ENCODE measurements at regions not wholly inside any gene's neighbourhood (a gene's known extent, or its start where the extent isn't known, plus 50 kb on each side); places are given as distances from the start of the nearest gene placed in this dataset.
"Not testable (repeated sequence)": the region's sequence is repeated elsewhere in the genome, so short reads cannot be mapped to it uniquely, and the experiment has no call there.

DNA sequence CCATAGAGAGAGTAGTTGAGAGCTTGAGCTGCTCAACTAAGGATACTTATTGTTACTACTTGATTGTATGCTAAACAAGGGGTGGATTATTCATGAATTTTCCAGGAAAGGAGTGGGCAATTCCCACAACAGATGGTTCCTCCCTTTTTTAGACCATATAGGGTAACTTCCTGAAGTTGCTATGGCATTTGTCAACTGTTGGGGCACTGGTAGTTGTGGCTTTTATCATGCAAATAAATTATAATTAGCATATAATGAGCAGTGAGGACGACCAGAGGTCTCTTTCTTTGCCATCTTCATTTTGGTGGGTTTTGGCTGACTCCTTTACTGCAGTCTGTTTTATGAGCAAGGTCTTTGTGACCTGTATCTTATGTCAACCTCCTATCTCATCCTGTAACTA is 1403.5 kb upstream of the PABPC4L start:
- DNase-seq = no peak

DNA sequence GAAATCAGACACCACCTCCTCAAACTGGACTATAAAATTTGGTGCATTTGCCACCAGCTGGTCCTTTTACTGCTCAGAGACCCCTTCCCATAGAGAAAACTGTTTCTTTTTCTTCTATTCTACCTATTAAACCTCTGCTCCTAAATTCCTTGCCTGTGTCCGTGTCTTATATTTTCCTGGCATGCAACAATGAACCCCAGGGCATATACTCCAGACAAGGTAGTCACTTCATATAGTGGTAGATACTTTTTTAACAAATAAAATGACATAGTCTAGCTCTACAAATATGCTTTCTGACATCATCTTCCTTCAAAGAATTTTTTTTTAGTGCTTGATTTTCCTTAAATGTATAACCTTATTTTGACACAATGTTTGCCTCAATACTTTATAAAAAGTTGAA is 1402.9 kb upstream of the PABPC4L start:
- no peak for DNase-seq

DNA sequence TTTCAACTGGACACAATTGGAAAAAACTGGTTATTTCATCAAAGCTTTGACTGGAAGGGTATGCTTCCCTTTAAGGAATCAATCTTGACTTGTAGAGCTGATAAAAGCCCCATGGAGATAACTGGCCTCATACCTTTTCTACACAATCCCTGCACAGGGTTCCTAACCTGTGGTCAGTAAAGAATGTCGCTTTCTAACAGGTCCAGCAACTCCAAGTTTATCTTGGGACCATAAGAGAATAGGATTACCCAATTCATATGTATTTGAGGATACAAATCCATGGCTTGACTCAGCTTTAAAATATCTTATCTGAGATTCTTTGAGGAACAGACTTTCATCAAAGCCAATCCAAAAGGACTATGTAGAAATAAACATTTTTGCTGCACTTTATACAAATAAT is 1399.8 kb upstream of the PABPC4L start:
- no peak for DNase-seq

DNA sequence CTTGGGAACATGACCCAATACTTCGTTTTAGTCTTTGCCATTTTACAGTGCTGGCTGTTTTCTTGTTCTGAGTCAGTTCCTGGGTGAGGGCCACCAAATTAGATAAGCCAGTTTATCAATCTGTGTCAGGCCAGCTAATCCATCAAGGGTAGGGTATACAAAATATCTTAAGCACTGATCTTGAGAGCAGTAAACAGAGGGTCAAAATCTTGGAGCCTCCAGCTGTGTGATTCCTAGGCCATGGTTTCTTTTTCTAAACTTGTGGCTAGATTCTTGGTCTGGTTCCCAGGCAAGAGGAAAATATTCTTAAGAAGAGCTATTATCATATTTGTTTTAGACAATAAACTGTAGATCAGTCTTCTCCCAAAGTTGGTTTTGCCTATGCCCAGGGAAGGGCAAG is 1396.6 kb upstream of the PABPC4L start:
- no peak for DNase-seq

DNA sequence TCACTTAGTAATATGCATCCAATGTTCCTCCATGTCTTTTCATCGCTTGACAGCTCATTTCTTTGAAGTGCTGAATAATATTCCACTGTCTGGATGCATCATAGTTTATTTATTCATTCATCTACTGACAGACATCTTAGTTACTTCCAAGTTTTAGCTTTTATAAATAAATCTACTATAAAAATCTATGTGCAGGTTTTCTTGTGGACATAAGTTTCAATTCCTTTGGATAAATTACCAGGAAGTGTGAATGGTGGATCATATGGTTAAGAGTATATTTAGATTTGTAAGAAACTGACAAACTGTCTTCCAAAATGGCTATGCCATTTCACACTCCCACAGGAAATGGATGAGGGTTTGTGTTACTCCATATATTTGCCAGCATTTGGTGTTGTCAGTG is 1392.9 kb upstream of the PABPC4L start:
- DNase-seq = no peak

DNA sequence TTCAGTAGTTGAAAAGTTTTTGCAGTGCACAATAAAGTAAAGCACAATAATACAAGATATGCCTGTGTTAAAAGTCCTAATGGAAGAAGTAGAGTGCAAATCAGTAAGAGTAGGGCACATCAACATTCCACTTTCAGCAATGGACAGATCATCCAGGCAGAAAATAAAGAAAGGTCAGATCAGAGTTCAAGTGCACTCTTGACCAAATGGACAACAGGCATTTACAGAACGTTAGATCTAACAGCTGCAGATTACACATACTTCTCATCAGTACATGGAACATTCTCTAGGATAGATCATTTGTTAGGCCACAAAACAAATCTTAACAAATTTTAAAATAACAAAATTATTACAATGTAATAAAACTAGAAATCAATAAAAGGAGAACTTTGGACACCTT is 1373.5 kb upstream of the PABPC4L start:
- DNase-seq = no peak

DNA sequence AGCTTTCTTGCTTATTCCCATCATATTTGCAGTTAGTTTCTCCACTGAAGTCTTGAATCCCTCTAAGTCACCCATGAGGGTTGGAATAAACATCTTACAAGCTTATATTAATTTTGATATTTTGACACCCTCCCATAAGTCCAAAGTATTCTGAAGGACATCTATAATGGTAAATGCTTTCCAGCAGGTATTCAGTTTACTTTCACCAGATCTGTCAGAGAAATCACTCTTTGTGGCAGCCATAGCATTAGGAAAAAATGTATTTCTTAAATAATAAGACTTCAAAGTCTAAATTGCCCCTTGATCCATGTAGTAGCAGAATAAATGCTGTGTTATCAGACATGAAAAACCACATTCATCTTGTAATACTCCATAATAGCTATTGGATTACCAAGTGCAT is 1371.7 kb upstream of the PABPC4L start:
- no peak for DNase-seq

DNA sequence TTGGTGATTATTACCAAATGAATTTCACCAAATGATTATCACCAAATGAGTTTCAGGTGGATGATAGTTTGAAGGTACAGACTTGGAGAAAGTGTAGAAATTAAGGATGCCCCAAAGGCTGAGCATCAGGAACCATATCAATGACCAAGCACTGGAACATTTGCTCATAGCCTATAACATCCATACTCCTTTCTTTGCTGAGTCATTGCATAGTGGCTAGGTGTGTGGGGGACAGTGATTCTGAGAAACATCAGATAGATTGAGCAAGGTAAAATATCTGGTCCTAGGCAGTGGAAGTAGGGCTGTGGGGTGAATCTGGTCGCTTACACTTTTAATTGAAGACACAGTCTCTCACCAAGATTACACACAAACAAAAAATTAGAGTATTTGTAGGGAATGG is 1362.5 kb upstream of the PABPC4L start:
- no peak for DNase-seq

DNA sequence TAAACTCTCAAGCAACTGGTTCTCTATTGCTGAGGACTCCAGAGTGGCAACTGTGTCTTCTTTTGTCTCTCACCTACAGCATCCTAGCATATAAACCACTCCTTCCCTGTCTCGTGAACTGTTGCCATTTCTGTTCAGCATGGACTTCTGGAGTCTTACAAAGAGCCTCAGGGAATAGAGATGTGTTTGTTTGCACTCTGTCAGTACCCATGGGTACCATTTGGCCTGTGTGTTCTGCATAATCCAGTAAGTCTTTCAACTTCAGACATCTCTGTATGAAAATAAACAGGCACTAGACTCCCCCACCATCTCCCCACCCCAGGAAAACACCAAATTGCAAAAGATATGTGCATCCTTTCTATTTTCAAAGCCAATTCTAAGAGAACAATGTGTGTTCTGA is 1351.6 kb upstream of the PABPC4L start:
- no peak for DNase-seq

DNA sequence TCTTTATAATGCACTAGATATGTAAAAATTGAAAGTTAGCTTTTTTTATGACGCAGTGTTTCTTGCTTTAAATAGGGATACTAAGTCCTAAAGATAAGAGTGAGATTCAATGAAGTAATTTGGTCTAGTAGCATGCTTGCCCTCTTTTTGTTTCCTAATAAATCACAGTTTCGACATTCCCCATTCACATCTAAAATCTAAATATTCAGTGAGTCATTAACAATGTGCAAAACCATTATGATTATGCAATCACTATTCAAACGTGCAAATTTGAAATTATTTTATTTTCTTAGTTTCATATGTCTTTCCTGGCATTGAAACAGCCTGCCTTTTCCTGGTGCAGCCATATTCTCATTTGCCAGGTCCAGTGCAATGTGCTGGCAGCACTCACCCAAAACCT is 1350.5 kb upstream of the PABPC4L start:
- no peak for DNase-seq

DNA sequence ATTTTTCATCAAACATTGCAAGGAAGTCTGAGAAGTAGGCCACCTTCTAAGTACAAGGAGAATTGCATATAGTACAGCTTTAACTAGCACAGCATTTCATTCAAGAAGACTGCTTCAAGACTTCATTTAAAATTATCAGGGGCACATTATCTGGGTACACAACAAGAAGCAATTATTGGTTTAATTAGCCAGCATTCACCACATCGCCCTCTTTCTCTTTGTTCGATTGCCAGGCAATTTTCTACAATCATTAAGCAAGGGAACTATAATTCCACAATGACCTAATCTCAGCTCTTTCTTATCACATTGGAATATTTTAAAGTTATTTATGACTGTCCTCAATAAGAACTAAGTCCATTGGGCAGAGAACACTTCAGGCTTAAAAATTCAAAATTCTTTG is 1347.1 kb upstream of the PABPC4L start:
- no peak for DNase-seq

DNA sequence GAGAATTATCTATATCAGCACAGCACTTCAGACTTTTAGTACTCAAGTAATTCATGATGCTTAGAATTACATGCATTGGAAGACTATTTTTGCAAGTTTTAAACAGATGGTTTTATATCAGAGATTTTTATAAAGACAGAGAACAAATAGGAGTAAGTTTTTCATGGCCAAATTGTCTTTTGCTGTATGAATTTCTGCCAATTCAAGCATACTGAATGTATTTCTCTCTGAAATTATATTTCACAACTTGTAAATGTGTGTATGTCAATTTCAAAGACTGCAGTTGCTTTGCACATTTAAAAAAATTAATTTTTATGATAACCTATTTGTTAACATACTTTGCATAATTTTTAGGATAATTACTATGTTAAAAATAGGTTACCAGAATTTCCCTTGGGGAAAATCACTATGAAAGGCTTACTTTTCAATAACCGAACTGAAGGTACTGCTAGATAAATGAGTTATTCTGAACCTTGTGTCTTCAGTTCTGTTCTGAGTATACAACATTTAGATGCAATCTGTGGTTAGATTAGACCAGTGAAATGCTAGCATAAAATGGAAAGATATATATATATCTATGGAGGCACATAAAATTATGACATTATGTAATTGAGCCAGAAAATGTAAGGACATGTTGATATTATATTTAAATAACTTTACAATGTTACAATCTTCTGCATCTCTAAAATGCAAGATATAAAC is 1344.2 kb upstream of the PABPC4L start:
- no peak for DNase-seq

DNA sequence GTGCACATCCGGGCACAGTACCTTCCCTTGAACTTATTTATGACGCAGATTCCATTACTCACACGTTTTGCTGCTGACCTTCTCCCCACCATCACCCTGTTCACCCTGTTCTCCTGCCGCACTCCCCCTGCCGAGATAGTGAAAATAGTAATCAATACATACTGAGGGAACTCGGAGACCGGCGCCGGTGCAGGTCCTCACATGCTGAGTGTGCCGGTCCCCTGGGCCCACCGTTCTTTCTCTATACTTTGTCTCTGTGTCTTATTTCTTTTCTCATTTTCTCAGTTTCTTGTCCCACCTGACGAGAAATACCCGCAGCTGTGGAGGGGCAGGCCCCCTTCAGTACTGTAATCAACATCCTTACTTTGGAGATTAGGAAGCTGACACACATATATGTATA is 1337.1 kb upstream of the PABPC4L start:
- DNase-seq = no peak

DNA sequence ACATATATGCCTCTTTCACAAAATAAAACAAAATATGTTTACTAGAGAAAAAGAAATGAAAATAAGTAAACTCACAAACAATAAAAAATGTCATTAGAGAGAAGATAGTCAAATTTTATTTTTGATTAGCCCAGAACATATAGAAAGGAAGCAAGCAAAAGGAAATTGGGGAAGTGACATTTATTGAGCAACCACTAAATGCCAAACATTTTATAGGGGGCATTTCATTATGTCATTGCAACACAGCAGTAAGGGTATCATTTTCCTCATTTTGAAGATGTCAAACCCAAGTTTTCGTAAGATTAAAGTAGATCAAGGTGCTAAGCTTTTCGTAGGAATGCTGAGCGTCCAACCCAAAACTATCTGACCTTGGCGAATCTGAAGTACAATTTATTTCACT is 1331.5 kb upstream of the PABPC4L start:
- DNase-seq = no peak

DNA sequence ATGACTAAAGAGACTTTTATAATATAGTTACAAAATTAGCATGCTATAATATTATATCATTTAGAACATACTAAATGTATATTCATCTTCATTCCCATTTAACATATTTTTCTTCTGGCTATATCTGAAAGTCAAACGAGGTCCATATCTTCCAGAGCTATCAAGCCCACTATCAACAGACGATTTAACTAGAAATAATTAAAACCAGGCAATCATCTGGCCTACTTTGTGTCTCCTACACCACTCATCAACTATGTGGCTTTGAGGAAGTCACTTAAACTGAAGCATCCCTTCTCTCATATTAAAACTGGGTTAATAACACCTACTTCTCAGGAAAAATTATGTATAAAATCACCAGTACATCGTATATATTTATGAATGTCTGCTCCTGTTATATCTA is 1330.5 kb upstream of the PABPC4L start:
- DNase-seq = no peak

DNA sequence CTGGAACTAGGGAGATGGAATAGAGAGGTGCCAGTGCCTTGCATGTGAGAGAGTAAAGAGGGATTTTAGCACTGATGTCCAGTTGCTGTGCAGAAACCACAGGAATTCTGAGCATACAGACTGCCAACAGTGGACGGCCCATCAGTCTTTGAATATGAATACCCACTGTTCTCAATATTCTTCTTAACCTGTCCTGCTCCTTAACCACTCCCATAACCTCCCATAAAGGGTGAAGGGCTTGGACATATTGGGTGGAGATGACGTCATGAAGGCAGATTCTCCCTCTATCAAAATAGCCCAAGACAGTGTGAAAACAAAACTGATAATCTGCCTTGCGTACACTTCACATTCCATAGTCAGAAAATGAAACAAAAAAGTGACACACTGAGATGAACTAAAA is 1313.7 kb upstream of the PABPC4L start:
- no peak for DNase-seq

DNA sequence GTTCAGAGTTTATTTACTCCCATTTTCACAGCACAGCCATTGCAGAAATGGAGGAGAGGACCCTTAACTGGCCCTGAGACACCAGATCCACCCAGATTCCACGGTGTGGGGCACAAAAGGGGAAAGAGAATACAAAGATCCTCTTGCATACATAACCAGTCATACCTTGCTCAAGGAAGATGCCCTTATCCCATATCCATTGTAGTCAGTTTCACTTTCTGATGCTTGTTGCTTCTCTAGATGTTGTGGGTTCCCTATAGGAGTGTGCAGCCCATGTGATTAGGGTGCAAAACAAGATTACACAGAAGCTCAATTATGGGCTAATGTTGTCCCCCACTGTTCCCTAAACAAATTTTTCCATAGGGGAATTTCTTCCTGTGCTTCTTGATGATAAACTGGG is 1309.0 kb upstream of the PABPC4L start:
- DNase-seq = no peak

DNA sequence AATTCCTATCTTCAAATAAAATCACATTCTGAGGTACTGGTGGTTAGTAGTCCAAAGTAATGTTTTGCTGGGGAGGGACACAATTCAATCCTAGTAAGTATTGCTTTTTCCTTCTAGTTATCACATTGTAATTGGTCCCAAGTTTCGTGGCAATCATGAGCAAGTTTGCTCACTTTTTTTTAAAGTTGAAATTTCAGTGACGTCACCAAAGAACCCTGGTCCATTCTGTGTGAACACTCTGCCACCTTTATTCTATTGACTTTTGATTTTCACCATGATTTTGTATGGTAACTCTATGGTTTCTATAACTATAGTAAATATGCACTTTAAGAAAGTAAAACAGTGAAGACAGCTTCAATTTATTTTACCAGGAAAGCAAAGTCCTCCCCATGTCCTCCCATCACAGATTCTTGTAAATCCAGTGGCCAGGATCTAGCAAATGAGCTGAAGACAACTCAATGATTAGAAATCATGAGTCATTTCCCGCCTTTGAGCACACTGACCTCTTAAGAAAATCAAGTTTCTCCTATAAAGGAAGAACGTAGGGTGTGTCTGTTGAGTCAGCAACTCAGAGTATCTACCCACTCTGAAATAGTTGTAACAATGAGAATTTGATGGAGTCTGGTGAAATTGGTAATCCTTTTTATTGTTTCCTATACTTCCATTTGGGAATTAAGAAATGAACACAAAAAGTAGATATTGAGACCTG is 1306.6 kb upstream of the PABPC4L start:
- no peak for DNase-seq

DNA sequence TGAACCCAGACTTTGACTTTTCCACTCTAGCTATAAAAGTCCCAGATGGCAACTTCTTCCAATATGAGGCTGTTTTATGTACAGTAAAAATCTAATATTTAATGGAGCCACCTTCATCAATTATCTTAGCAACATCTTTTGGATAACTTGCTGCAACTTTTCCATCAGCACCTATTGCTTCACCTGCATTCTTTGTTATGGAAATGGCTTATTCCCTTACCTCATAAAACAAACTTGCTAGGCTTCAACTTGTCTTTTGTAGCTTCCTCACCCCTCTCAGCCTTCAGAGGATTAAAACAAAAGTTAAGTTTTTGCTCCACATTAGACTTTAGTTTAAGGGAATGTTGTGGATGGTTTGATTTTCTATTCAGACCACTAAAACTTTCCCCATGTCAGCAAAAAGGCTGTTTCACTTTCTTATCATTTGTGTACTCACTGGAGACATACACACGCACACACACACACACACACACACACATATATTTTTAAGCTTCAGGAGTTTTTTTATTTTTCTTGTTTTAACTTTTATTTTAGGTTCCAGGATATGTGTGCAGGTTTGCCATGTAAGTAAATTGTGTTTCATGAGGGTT is 1296.1 kb upstream of the PABPC4L start:
- DNase-seq = no peak

DNA sequence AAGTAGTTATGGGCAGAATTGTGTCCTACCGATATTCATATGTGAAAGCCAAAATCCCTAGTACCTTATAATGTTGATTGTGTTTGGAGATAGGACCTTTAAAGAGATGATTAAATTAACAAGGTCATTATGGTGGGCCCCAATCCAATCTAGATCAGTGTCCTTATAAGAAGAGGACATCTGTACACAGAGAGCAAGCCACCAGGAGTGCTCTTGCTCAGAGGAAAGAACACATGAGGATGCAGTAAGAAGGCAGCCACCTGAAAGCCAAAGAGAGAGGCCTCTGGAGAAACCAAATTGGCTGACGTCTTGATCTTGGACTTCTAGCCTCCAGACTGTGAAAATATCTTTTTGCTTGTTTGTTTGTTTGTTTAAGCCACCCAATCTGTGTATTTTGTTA is 1290.8 kb upstream of the PABPC4L start:
- no peak for DNase-seq

DNA sequence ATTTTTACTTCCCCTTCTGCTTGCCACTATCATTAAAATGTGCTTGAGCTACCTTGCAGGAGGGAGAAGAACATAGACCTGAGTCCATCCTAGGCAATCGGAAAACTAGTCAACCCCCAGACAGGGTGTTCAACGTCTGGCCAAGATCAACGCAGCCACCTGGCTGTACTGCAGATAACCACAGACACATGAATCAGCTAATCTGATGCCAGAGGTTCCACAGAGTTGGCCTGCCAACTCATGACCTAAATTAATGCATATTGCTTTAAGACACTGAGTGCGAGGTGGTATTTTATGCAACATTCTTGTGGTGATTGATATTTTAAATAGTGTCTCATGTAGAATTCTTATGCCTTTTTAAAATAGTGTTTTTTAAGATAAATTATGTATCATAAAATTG is 1283.8 kb upstream of the PABPC4L start:
- no peak for DNase-seq

DNA sequence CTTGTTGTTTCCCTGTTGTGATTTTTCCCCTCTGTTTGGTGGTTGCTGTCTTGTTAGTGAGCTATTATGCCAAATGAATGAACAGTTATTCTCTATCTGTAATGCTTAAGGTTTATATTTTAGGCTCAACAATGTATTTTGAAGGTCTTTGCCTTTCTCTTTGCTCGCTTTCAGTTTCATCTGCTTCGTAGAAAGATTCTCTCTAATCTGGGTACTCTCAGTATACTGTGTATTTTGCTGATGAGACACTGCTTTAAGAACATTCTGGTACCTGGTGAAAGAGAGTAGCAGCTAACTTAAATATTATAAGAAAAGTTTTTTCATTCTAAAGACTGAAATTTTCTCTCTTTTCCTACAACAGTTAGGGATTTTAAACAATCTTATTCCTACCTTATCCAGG is 1274.7 kb upstream of the PABPC4L start:
- DNase-seq = no peak

DNA sequence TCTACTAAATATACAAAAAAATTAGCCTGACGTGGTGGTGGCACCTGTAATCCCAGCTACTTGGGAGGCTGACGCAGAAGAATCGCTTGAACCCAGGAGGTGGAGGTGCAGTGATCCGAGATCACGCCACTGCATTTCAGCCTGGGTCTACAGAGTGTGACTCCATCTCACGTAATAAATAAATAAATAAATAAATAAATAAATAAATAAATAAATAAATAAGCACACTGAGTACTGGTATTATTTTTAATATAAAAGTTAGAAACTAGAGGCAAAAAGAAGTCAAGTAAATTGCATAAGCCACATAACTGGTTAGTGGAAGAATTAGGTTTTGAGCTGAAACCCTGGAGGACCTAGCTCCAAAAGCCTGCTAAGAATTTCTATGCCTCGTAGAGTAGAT is 1262.7 kb upstream of the PABPC4L start:
- no peak for DNase-seq

DNA sequence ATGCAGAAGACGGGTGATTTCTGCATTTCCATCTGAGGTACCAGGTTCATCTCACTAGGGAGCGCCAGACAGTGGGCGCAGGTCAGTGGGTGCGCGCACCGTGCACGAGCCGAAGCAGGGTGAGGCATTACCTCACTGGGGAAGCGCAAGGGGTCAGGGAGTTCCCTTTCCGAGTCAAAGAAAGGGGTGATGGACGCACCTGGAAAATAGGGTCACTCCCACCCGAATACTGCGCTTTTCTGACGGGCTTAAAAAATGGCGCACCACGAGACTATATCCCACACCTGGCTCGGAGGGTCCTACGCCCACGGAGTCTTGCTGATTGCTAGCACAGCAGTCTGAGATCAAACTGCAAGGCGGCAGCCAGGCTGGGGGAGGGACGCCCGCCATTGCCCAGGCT is 1246.0 kb upstream of the PABPC4L start:
- DNase-seq = not testable (repeated sequence)

DNA sequence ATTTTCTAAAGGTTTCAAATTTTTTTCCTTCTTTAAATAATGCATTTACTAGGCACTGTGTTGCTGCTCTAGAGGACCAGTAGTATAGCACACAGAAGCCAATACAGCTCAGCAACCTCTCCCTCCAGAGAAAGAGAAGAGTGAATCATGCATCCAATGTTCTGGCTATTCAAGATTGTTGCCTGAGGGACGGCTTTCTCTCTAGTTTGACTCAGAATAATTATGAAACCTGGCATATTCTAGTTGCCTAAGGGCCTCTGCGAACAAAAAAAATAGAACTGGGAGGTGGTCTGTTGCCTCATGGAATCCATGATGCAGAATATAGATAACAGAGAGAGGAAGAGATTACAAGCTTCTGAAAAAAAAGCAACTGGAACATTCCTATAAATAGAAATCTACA is 1233.3 kb upstream of the PABPC4L start:
- DNase-seq = peak; percentile 53
